NOMO-1 treated with DMSO at 0.1 percent for 48 hours (cell line): ENCODE measurements at regions not wholly inside any gene's neighbourhood (a gene's known extent, or its start where the extent isn't known, plus 50 kb on each side); places are given as distances from the start of the nearest gene placed in this dataset.

ENCODE experiments used
- DNase-seq: peaks from one replicate; lab custom pipeline; 2025; ENCODE audit not compliant: unreplicated experiment; lab: John Stamatoyannopoulos, UW

DNA sequence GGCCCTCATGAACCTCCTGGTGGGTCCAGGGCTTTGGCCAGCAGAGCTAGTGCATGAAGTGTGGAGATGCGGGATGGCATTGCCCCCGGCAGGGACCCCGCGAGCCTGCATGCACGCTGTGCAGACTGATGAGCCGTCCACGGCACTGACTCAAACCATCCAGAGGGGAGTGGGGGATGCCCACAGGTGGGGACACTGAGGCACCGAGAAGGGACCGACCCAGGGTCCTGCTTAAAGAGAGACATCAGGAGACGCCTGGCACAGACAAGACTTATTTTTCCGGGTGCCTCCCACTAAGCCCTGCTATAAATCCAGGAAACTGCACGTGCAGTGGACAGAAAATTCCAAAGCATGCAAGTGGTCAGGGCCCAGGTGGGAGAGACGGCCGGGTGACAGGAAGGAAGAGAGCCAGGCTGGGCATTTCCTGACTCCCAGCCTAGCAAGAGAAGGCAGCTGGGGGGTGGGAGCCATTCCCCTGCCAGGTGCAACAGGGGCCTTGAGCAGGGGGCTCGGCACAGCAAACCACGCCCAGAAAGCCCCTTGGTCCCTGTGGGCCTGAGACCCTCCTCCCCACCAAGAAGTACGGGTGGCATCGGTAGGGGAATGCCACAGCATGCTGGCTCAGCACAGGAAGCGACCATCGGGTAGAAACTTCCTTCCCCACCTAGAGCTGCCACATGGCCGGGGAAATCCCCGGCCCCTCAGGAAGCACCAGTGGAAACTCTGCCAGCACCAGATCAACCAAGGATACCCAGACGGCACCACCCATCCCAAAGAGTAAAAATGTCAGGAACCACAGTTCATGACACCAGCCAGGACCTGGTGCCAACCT lies 91.5 kb downstream of the FOXL3 start:
- no peak for DNase-seq

DNA sequence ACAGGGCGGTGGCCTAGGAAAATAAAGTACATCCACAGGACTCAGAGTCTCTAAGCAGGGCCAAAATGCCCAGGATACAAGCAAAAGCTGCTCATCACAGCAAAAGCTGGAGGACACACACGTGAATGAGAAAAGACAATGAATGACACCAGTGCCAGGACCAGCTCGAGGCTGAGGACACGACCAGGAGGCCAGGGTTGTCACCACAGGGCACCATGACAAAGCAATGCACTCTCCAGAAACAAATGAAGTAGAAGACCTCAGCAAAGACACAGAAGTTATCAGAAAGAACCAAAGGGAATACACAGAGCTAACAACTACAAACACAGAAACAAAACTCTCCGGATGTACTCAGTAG lies 92.1 kb downstream of the FOXL3 start:
- DNase-seq: no peak

- DNase-seq: no peak
These were observed 96.4 kb downstream of the FOXL3 start for GRCh38 chr7:386385-386784.

DNA sequence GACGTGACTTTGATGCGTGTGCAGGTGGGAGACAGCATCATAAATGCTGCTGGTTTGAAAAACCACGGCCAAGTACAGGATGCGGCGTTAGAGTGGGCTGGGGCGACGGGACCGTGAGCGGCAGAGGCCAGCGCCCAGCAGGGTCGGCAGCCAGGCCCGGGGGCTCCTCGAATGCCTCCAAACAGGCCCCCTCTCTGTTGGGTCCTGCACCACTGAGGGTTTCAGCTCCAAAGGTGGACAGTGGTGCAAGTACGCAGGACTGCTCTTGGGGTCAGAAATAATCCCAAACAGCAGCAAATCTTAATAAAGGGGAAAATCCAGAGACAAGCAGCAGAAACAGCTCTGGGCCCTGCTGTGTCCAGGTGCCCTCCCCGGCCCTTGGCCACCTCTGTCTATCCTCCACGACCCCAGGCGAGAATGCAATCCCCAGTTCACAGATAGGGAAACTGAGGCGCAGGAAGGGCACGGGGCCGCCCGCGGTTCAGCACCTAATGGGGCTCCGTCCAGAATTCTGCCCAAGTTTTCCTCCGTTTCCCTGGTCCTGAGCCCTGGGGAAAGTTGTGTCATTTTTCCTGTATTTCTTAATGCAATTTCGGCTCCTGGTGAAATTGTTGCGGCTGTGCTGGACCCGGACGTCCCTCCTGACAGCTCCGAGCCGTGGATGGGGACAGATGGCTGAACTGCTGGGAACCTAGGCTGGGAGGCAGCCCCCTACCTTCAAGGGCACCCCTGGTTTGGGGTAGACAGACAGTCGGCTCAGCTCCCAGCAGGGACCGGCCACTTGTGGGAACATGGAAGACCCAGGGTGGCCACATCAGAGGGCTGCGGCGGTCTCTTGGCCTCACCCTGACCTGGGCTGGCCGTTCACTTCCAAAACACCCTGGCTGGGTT lies 97.4 kb downstream of the FOXL3 start:
- DNase-seq: no peak

DNA sequence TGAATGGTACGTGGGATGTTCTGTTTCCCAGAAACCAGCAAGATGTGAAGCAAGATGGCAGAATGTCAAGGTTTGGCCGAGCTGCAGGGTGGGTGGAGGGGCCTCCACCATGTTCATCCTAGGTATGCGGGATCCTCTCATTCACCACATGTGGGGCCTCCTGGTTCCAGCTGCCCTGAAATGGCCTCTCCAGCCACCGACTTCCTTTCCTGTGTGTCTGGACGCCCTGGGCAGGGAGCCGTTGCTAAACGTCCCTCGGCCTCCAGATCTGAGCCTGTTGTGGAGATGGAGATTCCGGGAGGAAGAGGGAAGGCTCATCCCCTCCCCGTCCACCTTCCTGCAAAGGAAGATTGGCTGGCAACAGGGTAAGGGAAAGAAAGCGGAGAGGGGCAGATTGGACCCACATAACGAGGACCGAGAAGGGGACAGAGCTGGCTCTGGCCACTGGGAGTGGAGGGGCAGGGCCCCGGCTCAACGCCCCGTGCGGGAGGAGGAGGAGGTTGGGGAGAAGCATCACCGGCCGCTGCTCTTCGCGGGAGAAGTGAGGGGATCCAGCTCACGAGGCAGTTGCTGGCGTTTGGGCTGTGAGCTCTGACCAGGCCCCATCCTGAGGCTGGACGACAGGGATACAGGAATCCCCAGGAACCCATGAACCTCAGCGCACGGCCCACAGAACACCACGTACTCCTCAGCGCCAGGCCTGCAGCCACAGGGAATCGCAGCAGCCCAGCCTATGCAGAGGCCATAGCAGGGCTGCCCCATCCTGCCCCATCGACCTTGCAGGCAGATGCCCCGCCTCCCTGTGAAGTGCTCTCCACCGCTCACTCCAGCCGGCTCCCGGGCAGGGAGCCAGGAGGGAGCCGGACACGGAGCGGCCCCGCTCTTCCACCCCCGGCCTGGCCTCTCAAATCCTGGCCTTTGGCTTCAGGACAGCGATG lies 98.3 kb downstream of the FOXL3 start:
- no peak for DNase-seq

GRCh38 chr7:388961-389701 lies 99.2 kb downstream of the FOXL3 start:
- no peak for DNase-seq

DNA sequence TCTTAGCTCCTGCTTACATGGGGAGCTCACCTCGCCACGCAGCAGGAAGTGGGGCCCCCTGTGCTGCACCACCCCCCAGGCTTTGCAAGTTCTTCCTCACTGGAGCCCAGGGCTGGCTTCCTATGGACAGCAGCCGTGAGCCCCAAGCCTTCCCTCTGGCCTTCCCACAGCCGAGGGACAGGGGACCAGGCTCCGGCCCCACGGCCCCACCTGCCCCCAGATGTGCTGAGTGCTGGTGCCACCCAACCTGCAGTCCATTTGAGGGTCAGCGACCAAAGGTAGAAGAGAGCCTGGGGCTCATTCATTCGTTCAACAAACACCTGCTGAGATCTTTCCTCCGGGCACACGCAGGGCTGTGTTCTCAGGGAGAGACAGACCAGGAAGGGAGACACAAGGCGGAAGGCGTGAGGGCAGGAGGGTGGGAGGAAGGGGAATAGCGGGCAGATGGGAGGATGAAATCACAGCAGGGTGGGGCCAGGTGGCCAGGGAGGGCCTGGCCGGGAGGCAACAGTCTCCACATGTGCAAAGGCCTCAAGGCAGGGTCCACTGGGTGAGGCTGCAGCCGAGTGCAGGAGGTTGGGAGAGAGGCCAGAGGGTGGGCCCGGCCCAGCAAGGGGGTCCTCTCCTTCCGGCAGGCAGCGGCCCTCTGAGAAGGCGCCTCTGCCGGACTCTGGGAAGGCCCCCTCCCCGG lies 100.1 kb downstream of the FOXL3 start:
- DNase-seq: no peak

DNA sequence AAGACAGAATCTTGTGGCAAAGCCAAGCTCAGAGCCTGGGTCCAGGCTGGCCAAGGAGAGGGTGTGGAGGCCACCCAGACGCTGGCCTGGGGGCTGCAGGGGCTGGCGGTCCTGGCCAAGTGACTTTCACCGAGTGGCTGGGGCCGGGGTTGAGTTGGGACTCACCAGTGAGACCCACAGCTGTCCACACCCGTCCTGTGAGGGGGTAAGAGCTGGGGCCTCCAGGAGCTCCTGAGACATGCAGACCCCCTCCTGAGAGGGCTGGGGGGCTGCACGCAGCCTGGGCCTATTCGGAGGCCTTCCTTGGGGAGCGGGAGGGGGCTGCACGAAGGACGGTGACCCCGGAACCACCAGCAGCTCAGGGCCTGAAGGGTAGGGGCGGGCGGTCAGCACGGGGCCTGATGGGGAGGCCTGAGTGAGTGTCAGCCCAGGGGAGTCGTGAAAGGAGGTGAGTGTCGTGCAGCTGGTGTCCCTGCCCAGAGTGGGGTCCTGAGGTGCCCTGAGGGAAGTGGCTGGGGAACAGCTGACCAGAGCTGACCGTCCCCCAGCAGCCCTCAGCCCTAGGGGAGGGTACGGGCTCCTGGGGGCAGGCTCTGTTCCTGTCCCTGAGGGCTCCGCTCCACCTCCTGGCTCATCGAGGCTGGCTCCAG lies 100.9 kb downstream of the FOXL3 start:
- DNase-seq: no peak

DNA sequence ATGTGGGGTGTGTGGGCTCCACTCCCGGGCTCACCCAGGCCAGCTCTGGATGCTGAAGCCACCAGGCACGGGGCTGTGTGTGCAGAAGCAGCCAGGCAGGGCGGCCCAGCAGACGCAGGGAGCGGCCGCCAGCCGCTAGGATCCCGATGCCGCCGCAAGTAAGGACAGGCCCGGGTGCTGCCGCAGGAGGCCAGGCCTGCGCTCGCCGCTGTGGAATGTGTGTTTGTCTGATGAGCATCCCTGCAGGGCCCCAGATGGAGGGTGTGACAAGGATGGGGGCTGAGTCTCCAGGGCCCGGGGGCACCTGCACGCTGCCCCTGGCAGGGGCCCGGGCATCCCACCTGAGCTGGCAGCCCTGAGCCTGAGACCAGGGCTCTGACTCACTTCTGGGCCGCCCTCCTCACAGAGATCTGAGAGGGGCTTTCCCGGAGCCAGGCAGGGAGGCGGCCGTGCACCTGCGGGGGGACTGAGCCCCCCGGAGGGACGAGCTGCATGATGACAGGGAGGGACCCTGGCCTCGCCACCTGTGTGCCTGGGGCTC lies 101.5 kb downstream of the FOXL3 start:
- no peak for DNase-seq

GRCh38 chr7:391961-392524 lies 102.1 kb downstream of the FOXL3 start:
- DNase-seq: no peak

- DNase-seq: no peak
These were observed 102.9 kb downstream of the FOXL3 start for GRCh38 chr7:392822-393221.

DNA sequence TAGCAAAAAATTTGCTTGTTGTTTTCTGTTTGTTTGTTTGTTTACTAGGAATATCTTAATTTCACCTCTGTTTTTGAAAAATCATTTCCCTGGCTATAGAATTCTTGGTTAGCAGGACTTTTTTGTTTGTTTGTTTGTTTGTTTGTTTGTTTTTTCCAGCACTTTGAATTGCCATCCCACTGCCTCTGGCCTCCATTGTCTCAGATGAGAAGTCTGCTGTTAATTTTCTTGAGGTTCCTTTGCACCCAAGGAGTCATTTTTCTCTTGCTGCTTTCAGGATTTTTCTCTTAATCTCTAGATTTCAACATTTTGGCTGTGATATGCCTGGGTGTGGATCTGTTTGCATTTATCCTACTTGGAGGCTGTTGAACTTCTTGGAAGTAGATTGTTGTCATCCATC lies 105.7 kb downstream of the FOXL3 start:
- DNase-seq: no peak

DNA sequence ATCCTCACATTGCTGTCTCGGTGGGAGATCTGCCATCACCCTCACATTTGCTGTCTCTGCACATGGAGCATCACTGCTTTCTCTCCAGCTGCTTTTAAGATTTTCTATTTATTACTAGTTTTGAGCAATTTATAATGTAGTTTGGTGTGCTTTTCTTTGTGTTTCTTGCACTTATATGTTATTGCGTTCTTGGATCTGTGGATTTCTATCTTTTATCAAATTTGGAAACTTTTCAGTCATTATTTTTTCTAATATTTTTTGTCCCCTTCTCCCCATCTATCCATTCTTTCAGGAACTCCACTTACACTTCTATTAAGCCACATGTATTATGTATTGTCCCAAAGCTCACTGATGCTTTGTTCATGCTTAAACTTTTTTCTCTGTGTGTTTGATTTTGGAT lies 108.9 kb downstream of the FOXL3 start:
- DNase-seq: no peak

- DNase-seq: no peak
These were observed 111.0 kb downstream of the FOXL3 start for GRCh38 chr7:400901-401485.

- DNase-seq: no peak
These were observed 111.5 kb downstream of the FOXL3 start for GRCh38 chr7:401495-401894.

DNA sequence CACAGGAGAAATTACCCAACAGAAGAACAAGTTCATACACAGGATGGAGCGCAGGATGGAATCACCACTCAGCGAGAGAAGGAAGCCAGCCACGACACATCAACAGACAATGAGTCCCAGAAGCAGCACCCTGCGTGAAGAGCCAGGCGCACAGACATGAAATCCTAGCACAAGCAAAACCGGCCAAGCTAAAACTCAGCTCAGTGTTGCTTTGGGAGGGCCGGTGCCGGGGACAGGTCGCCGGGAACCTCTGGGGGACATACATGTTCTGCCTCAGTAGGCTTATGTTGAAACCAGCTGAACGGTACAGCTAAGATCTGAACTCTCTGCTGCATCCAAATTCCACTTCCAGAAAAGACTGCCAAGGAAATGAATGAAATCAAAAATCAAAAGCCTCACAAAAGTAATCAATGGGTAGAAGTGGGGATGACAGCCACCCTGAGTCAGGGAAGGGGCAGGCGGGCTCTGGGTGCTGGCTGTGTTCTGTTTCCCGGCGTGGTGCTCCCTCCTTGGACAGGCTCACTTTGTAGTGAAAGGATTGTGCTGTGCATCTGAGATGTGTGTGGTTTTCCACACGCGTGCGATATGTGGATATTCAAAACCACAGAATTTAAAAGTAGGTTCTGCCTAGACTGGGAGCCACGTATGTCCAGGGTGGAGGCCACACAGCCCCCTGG lies 114.7 kb downstream of the PDGFA start:
- no peak for DNase-seq

- DNase-seq: no peak
These were observed 114.0 kb downstream of the PDGFA start for GRCh38 chr7:405489-406211.
